ENCODE measurements at regions not wholly inside any gene's neighbourhood (a gene's known extent, or its start where the extent isn't known, plus 50 kb on each side); places are given as distances from the start of the nearest gene placed in this dataset.

DNA sequence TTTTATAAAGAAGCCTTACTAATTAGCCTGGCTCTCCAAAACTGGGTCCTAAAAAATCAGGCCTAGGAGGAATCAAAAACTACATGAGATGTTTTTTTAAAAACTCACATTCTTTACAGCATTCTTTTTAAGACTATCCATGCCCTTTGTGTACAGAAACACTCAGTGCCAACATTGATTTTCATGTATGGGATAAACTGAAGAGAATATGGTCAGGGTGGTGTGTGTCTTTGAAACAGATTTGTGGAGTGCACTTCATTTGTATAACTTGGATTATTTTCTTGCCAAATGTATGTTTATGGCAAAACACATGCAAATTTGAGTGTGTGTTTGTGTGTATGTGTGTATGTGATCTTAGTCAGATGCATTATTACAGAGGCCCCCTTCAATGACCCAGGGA, 283.6 kb upstream of the ATP5MC3 start:
- intact Hi-C loops (cut with DNase I) = no loop called here
- Histone ChIP-seq H3K27me3 (no peaks in the 10 kb centered on the region), H3K9me3 (no peaks in the 10 kb centered on the region), H3K4me3 (no peak overlapping the region), H3K27ac (no peak overlapping the region), H3K36me3 (no peaks in the 10 kb centered on the region), H3K4me1 (peaks cover 0 to 3% (median 0%) of the 10 kb centered on the region in 12 donors)
- ATAC-seq (no peak), DNase-seq (no peak)
- TF ChIP-seq POLR2A (IDR thresholded peaks at IDR 0.05) = no peak
- TF ChIP-seq, protein P1, sequence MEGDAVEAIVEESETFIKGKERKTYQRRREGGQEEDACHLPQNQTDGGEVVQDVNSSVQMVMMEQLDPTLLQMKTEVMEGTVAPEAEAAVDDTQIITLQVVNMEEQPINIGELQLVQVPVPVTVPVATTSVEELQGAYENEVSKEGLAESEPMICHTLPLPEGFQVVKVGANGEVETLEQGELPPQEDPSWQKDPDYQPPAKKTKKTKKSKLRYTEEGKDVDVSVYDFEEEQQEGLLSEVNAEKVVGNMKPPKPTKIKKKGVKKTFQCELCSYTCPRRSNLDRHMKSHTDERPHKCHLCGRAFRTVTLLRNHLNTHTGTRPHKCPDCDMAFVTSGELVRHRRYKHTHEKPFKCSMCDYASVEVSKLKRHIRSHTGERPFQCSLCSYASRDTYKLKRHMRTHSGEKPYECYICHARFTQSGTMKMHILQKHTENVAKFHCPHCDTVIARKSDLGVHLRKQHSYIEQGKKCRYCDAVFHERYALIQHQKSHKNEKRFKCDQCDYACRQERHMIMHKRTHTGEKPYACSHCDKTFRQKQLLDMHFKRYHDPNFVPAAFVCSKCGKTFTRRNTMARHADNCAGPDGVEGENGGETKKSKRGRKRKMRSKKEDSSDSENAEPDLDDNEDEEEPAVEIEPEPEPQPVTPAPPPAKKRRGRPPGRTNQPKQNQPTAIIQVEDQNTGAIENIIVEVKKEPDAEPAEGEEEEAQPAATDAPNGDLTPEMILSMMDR (IDR thresholded peaks at IDR 0.05) = no peak

DNA sequence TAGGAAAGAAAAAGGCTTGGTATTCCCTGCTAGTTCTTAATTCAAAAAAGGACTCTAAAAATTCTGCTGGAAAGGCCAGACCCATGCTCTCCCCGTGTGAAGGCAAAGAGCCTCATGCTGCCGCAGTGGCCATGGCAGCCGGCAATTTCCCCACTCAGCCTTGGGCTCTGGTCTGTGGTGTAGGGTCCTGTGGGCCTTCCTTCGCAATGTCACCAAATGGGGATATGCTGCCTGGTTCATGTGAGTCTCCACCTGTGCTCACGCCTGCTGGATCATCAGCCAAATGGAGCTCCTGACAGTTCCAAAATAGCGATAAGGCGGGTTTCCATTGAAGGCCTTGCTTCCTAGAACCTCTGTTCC, 282.8 kb upstream of the ATP5MC3 start:
- Histone ChIP-seq H3K36me3 (no peaks in the 10 kb centered on the region), H3K4me1 (no peaks in the 10 kb centered on the region), H3K27me3 (no peaks in the 10 kb centered on the region), H3K27ac (no peak overlapping the region), H3K4me3 (no peak overlapping the region), H3K9me3 (no peaks in the 10 kb centered on the region)
- DNase-seq (no peak), ATAC-seq (no peak)
- intact Hi-C loops (cut with DNase I) = no loop called here
- TF ChIP-seq POLR2A (IDR thresholded peaks at IDR 0.05) = no peak
- TF ChIP-seq, protein P1 (IDR thresholded peaks at IDR 0.05) = no peak
- 89 to 96% (median 92%) methylated on average over 7 of the region's 7 CpGs for WGBS, 4 donors

DNA sequence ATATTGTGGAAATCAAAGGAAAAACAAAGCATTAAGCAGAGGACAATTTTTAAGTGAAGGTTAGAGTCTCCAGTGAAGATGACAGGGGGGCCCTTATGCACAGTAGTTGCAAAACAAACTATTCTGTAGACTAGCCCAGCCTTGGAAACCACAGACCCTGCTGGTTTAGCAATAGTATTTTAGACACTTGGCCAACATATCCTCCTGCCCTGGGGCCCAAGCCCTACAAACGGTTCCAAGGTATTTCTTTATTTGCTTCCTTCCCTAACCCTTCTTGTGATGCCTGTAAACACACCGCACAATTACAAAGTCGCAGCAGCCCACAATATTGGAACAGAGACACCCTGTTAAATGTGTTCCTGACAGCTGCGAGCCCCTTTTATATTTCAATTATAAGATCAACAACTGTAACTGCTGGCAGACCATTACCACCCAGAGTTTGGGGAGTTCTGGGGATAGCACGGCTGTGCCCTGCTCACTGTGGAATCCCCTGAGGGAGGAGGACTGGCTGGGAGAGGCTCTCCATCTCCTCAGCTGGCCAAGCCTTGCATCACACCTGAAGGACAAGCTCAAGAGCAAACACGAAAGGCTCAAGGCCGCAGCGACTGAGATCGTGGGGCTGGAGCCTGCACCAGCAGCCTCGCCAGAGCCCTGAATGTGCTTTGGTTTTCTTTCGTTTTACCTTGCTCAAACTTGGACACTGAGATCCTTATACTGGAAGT, 282.2 kb upstream of the ATP5MC3 start:
- ATAC-seq (no peak), DNase-seq (no peak)
- Histone ChIP-seq H3K36me3 (no peaks in the 10 kb centered on the region), H3K27ac (no peak overlapping the region), H3K4me1 (no peaks in the 10 kb centered on the region), H3K9me3 (no peaks in the 10 kb centered on the region), H3K4me3 (no peak overlapping the region), H3K27me3 (no peaks in the 10 kb centered on the region)
- intact Hi-C loops (cut with DNase I) = no loop called here
- no peak for TF ChIP-seq POLR2A (IDR thresholded peaks at IDR 0.05)
- TF ChIP-seq, protein P1 (IDR thresholded peaks at IDR 0.05) = no peak
- WGBS, 4 donors = 81 to 87% (median 84%) methylated on average over 11 of the region's 11 CpGs

DNA sequence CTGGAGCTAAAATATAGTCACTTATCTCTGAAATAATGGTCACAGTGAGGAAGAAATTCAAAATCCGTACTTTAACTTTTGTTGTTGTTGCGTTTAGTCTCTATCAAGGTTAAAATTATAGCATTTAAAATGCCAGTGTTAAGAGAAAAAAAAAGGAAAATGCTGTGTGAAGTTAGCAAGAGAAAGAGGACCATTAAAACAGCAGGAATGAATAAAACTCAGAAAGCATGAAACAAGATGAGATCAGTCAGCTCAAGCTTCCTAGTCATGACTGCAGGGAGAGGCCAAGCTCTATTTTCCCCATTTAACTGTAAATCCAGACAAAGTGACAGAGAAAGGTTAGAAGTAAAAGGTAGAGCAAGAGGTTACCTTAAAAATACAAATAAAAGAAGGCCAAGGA, 281.7 kb upstream of the ATP5MC3 start:
- no peak overlapping the region for H3K27ac ChIP-seq
- intact Hi-C loops (cut with DNase I) = no loop called here
- H3K4me1 ChIP-seq = no peaks in the 10 kb centered on the region
- WGBS, 4 donors = 84 to 93% (median 89%) methylated on average over 2 of the region's 2 CpGs
- no peak overlapping the region for H3K4me3 ChIP-seq
- no peaks in the 10 kb centered on the region for H3K36me3 ChIP-seq
- TF ChIP-seq POLR2A (IDR thresholded peaks at IDR 0.05) = no peak
- TF ChIP-seq, protein P1 (IDR thresholded peaks at IDR 0.05) = no peak
- no peaks in the 10 kb centered on the region for H3K27me3 ChIP-seq
- H3K9me3 ChIP-seq = no peaks in the 10 kb centered on the region
- DNase-seq = no peak
- no peak for ATAC-seq
